Hepatic stellate cell (primary cell): ENCODE measurements at regions not wholly inside any gene's neighbourhood (a gene's known extent, or its start where the extent isn't known, plus 50 kb on each side); places are given as distances from the start of the nearest gene placed in this dataset.

Source experiments
- DNase-seq: peaks from one replicate; pipeline ENCODE4 v3.0.0; 2011; ENCODE audit warnings: low spot score

GRCh38 chr11:119853581-119854360, 124.8 kb upstream of the NECTIN1 start:
- DNase-seq, result no peak

GRCh38 chr11:119852741-119853140, 123.7 kb upstream of the NECTIN1 start:
- DNase-seq, result no peak

- no peak for DNase-seq
These were observed 121.9 kb upstream of the NECTIN1 start for GRCh38 chr11:119850822-119851409.

- DNase-seq, result no peak
These were observed 120.9 kb upstream of the NECTIN1 start for GRCh38 chr11:119849872-119850271.

- DNase-seq, result no peak
These were observed 118.9 kb upstream of the NECTIN1 start for GRCh38 chr11:119847853-119848252.

GRCh38 chr11:119846374-119846773, 117.4 kb upstream of the NECTIN1 start:
- DNase-seq, result no peak

GRCh38 chr11:119845756-119846155, 116.8 kb upstream of the NECTIN1 start:
- no peak for DNase-seq

- DNase-seq, result no peak
These were observed 116.3 kb upstream of the NECTIN1 start for GRCh38 chr11:119845305-119845704.

- no peak for DNase-seq
These were observed 115.8 kb upstream of the NECTIN1 start for GRCh38 chr11:119844808-119845207.

GRCh38 chr11:119843877-119844276, 114.9 kb upstream of the NECTIN1 start:
- peak; percentile 40 for DNase-seq

GRCh38 chr11:119842731-119843130, 113.7 kb upstream of the NECTIN1 start:
- no peak for DNase-seq

- no peak for DNase-seq
These were observed 110.6 kb upstream of the NECTIN1 start for GRCh38 chr11:119839476-119840133.

GRCh38 chr11:119835753-119836152, 106.8 kb upstream of the NECTIN1 start:
- no peak for DNase-seq

- DNase-seq, result no peak
These were observed 103.4 kb upstream of the NECTIN1 start for GRCh38 chr11:119832202-119832935.

- no peak for DNase-seq
These were observed 102.0 kb upstream of the NECTIN1 start for GRCh38 chr11:119831011-119831410.

GRCh38 chr11:119830400-119830799, 101.4 kb upstream of the NECTIN1 start:
- DNase-seq, result no peak

GRCh38 chr11:119829402-119829801, 100.4 kb upstream of the NECTIN1 start:
- DNase-seq, result no peak

GRCh38 chr11:119828819-119829218, 99.8 kb upstream of the NECTIN1 start:
- no peak for DNase-seq

- DNase-seq, result no peak
These were observed 99.0 kb upstream of the NECTIN1 start for GRCh38 chr11:119828006-119828405.

- no peak for DNase-seq
These were observed 98.1 kb upstream of the NECTIN1 start for GRCh38 chr11:119827113-119827512.

- DNase-seq, result no peak
These were observed 94.1 kb upstream of the NECTIN1 start for GRCh38 chr11:119823077-119823476.

- no peak for DNase-seq
These were observed 87.7 kb upstream of the NECTIN1 start for GRCh38 chr11:119816660-119817059.

- no peak for DNase-seq
These were observed 85.8 kb upstream of the NECTIN1 start for GRCh38 chr11:119814766-119815165.
